ENCODE measurements at regions not wholly inside any gene's neighbourhood (a gene's known extent, or its start where the extent isn't known, plus 50 kb on each side); places are given as distances from the start of the nearest gene placed in this dataset.

GRCh38 chr12:105834496-105834895, 304.3 kb downstream of the NUAK1 start:
- Histone ChIP-seq H3K4me3 (ENCODE audit: low read length in 3 of 3) (no peak overlapping the region), H3K27ac (ENCODE audit: low read depth in 2 of 2, low read length in 2 of 2) (no peak overlapping the region), H3K4me1 (ENCODE audit: control insufficient read depth in 2 of 3, insufficient read depth in 2 of 3, low read depth in 1 of 3, low read length in 3 of 3) (no peaks in the 10 kb centered on the region), H3K36me3 (ENCODE audit: control insufficient read depth in 2 of 3, insufficient read depth in 3 of 3, low read length in 3 of 3) (no peaks in the 10 kb centered on the region), H3K27me3 (ENCODE audit: control insufficient read depth, insufficient read depth, low read length) (no peaks in the 10 kb centered on the region), H3K9me3 (ENCODE audit: control insufficient read depth in 2 of 3, insufficient read depth in 1 of 3, low read length in 3 of 3) (no peaks in the 10 kb centered on the region), H3K9ac (ENCODE audit: low read length in 3 of 3) (no peak overlapping the region)
- DNase-seq (no peak), FAIRE-seq (no peak)
- TF ChIP-seq CTCF (IDR thresholded peaks at IDR 0.05; ENCODE audit: borderline replicate concordance, extremely low read depth, insufficient read depth): no peak
- intact Hi-C loops (cut with DNase I): no loop called here

- Histone ChIP-seq H3K27ac (ENCODE audit: low read depth in 2 of 2, low read length in 2 of 2) (no peak overlapping the region), H3K9ac (ENCODE audit: low read length in 3 of 3) (no peak overlapping the region), H3K4me3 (ENCODE audit: low read length in 3 of 3) (no peak overlapping the region), H3K36me3 (ENCODE audit: control insufficient read depth in 2 of 3, insufficient read depth in 3 of 3, low read length in 3 of 3) (no peaks in the 10 kb centered on the region), H3K9me3 (ENCODE audit: control insufficient read depth in 2 of 3, insufficient read depth in 1 of 3, low read length in 3 of 3) (no peaks in the 10 kb centered on the region), H3K27me3 (ENCODE audit: control insufficient read depth, insufficient read depth, low read length) (no peaks in the 10 kb centered on the region), H3K4me1 (ENCODE audit: control insufficient read depth in 2 of 3, insufficient read depth in 2 of 3, low read depth in 1 of 3, low read length in 3 of 3) (no peaks in the 10 kb centered on the region)
- DNase-seq (no peak), FAIRE-seq (no peak)
- no peak for TF ChIP-seq CTCF (IDR thresholded peaks at IDR 0.05; ENCODE audit: borderline replicate concordance, extremely low read depth, insufficient read depth)
- intact Hi-C loops (cut with DNase I): no loop called here
Observed at GRCh38 chr12:105835580-105836241, 303.0 kb downstream of the NUAK1 start.

- Histone ChIP-seq H3K36me3 (ENCODE audit: control insufficient read depth in 2 of 3, insufficient read depth in 3 of 3, low read length in 3 of 3) (no peaks in the 10 kb centered on the region), H3K27ac (ENCODE audit: low read depth in 2 of 2, low read length in 2 of 2) (no peak overlapping the region), H3K27me3 (ENCODE audit: control insufficient read depth, insufficient read depth, low read length) (no peaks in the 10 kb centered on the region), H3K4me1 (ENCODE audit: control insufficient read depth in 2 of 3, insufficient read depth in 2 of 3, low read depth in 1 of 3, low read length in 3 of 3) (no peaks in the 10 kb centered on the region), H3K9ac (ENCODE audit: low read length in 3 of 3) (no peak overlapping the region), H3K9me3 (ENCODE audit: control insufficient read depth in 2 of 3, insufficient read depth in 1 of 3, low read length in 3 of 3) (no peaks in the 10 kb centered on the region), H3K4me3 (ENCODE audit: low read length in 3 of 3) (no peak overlapping the region)
- no peak for TF ChIP-seq CTCF (IDR thresholded peaks at IDR 0.05; ENCODE audit: borderline replicate concordance, extremely low read depth, insufficient read depth)
- FAIRE-seq (no peak), DNase-seq (no peak)
- intact Hi-C loops (cut with DNase I): no loop called here
Observed at GRCh38 chr12:105836242-105836622, 302.5 kb downstream of the NUAK1 start.

- no peaks in the 10 kb centered on the region for H3K27me3 ChIP-seq (ENCODE audit: control insufficient read depth, insufficient read depth, low read length)
- H3K9ac ChIP-seq (ENCODE audit: low read length in 3 of 3): no peak overlapping the region
- no peaks in the 10 kb centered on the region for H3K4me1 ChIP-seq (ENCODE audit: control insufficient read depth in 2 of 3, insufficient read depth in 2 of 3, low read depth in 1 of 3, low read length in 3 of 3)
- intact Hi-C loops (cut with DNase I): no loop called here
- DNase-seq (no peak), FAIRE-seq (no peak)
- TF ChIP-seq CTCF (IDR thresholded peaks at IDR 0.05; ENCODE audit: borderline replicate concordance, extremely low read depth, insufficient read depth): no peak
- no peak overlapping the region for H3K27ac ChIP-seq (ENCODE audit: low read depth in 2 of 2, low read length in 2 of 2)
- H3K9me3 ChIP-seq (ENCODE audit: control insufficient read depth in 2 of 3, insufficient read depth in 1 of 3, low read length in 3 of 3): no peaks in the 10 kb centered on the region
- no peak overlapping the region for H3K4me3 ChIP-seq (ENCODE audit: low read length in 3 of 3)
- no peaks in the 10 kb centered on the region for H3K36me3 ChIP-seq (ENCODE audit: control insufficient read depth in 2 of 3, insufficient read depth in 3 of 3, low read length in 3 of 3)
Observed at GRCh38 chr12:105839629-105840127, 299.1 kb downstream of the NUAK1 start.

All from kidney (tissue), 13 donors.